SK-N-SH (cell line): ENCODE measurements at regions not wholly inside any gene's neighbourhood (a gene's known extent, or its start where the extent isn't known, plus 50 kb on each side); places are given as distances from the start of the nearest gene placed in this dataset.

Experiments
- CTCF ChIA-PET: fragments of 300-600, 350-600 bp; formaldehyde crosslinking; extraction: SDS; loops from one replicate; lab custom pipeline; 2021; lab: Yijun Ruan, JAX
- POLR2A ChIA-PET: fragments of 350-600 bp; sonication (Branson Sonifier 250); formaldehyde crosslinking; extraction: SDS; loops from one replicate; lab custom pipeline; 2020; ENCODE audit warnings: antibody characterized with exemption, inconsistent platforms; lab: Yijun Ruan, JAX
- DNase-seq: peaks from one replicate; pipeline ENCODE4 v3.0.0; 2012
- H2AFZ ChIP-seq: fragments of 200-600 bp; sonication (generic); 2 replicates; pipeline ENCODE4 v1.8.1; 2016; ENCODE audit warnings: antibody characterized with exemption, mild to moderate bottlenecking, low read depth
- H3F3A ChIP-seq: fragments of 200-600 bp; sonication (generic); replicated peaks from 2 replicates; pipeline ENCODE3; 2016; ENCODE audit warnings: antibody characterized with exemption, mild to moderate bottlenecking; ENCODE audit not compliant: insufficient read depth
- H3K27ac ChIP-seq, 2 experiments: fragments of 200-500 bp in 1 of 2; fragments of 200-600 bp in 1 of 2; sonication (Bioruptor generic) in 1 of 2; sonication (generic), shearing (Covaris generic) in 1 of 2; 2 replicates each; pipeline versions ENCODE4 v1.5.1 to v1.6.1; 2014 to 2016; ENCODE audit warnings: low read depth in 2 of 2, inconsistent platforms in 1 of 2, low read length in 1 of 2, mild to moderate bottlenecking in 1 of 2, mixed read lengths in 1 of 2
- H3K27me3 ChIP-seq: fragments of 200-600 bp; sonication (generic), shearing (Covaris generic); 2 replicates; pipeline ENCODE4 v1.6.1; 2016; ENCODE audit warnings: mixed run types; ENCODE audit not compliant: insufficient read depth
- H3K36me3 ChIP-seq, 2 experiments: fragments of 200-500 bp in 1 of 2; fragments of 200-600 bp in 1 of 2; sonication (Bioruptor generic) in 1 of 2; sonication (generic) in 1 of 2; replicated peaks in 1 of 2; 2 replicates each; pipeline versions ENCODE3 to v1.5.1; 2014 to 2016; ENCODE audit warnings: low read length in 1 of 2, mild to moderate bottlenecking in 1 of 2; ENCODE audit not compliant: insufficient read depth in 2 of 2, control insufficient read depth in 1 of 2
- H3K4me1 ChIP-seq, 2 experiments: fragments of 200-500 bp in 1 of 2; fragments of 200-600 bp in 1 of 2; sonication (Bioruptor generic) in 1 of 2; sonication (generic), shearing (Covaris generic) in 1 of 2; 2 replicates each; pipeline versions ENCODE4 v1.5.1 to v1.6.1; 2014 to 2016; ENCODE audit warnings: low read depth in 1 of 2, low read length in 1 of 2, mixed run types in 1 of 2; ENCODE audit not compliant: insufficient read depth in 2 of 2, control insufficient read depth in 1 of 2
- H3K4me2 ChIP-seq: fragments of 200-600 bp; sonication (generic), shearing (Covaris generic); 2 replicates; pipeline ENCODE4 v1.6.1; 2017; ENCODE audit warnings: mixed run types
- H3K4me3 ChIP-seq, 2 experiments: fragments of 200-500 bp in 1 of 2; fragments of 200-600 bp in 1 of 2; sonication (Bioruptor generic) in 1 of 2; sonication (generic), shearing (Covaris generic) in 1 of 2; 2 replicates each; pipeline versions ENCODE4 v1.5.1 to v1.8.1; 2014 to 2016; ENCODE audit warnings: low read depth in 2 of 2, inconsistent platforms in 1 of 2, low read length in 1 of 2, mild to moderate bottlenecking in 1 of 2, mixed read lengths in 1 of 2, moderate library complexity in 1 of 2
- H3K79me2 ChIP-seq: fragments of 200-600 bp; sonication (generic); 2 replicates; pipeline ENCODE4 v1.8.1; 2017; ENCODE audit warnings: mild to moderate bottlenecking; ENCODE audit not compliant: insufficient read depth
- H3K9ac ChIP-seq: fragments of 200-600 bp; sonication (generic); 2 replicates; pipeline ENCODE4 v1.6.1; 2017; ENCODE audit warnings: mixed run types
- H3K9me2 ChIP-seq: fragments of 200-600 bp; sonication (generic); 2 replicates; pipeline ENCODE4 v1.6.1; 2017; ENCODE audit warnings: mixed run types
- H3K9me3 ChIP-seq: fragments of 200-600 bp; sonication (generic); 2 replicates; pipeline ENCODE4 v1.6.1; 2017; ENCODE audit warnings: mixed run types, mild to moderate bottlenecking, moderate library complexity
- H4K20me1 ChIP-seq: fragments of 200-600 bp; sonication (generic); 2 replicates; pipeline ENCODE4 v1.6.1; 2017; ENCODE audit warnings: mild to moderate bottlenecking, mixed run types; ENCODE audit not compliant: insufficient read depth
- CHD2 ChIP-seq: fragments of 150-350 bp; IDR thresholded peaks from 2 replicates; pipeline ENCODE4 v1.6.1; 2018; ENCODE audit warnings: low read length; ENCODE audit not compliant: partially characterized antibody
- CTCF ChIP-seq: fragments of 200-600 bp; sonication (generic); IDR thresholded peaks from 2 replicates; pipeline ENCODE4 v1.6.1; 2017; ENCODE audit warnings: antibody characterized with exemption, mild to moderate bottlenecking, moderate library complexity
- ELF1 ChIP-seq: IDR thresholded peaks from 2 replicates; pipeline ENCODE4 v1.4.0; 2012
- EP300 ChIP-seq, 2 experiments: IDR thresholded peaks; 2 replicates each; pipeline versions ENCODE4 v1.4.0 to v1.6.1; 2012; ENCODE audit warnings: borderline replicate concordance in 1 of 2, low read depth in 1 of 2, low read length in 1 of 2
- EZH2phosphoT487 ChIP-seq: fragments of 200-600 bp; sonication (generic); IDR thresholded peaks from 2 replicates; pipeline ENCODE4 v1.6.1; 2017; ENCODE audit warnings: low read depth, mixed run types, mild to moderate bottlenecking, antibody characterized with exemption, moderate library complexity, borderline replicate concordance
- FOXM1 ChIP-seq: IDR thresholded peaks from 2 replicates; pipeline ENCODE4 v1.4.0; 2012; ENCODE audit warnings: low read depth, mild to moderate bottlenecking
- GATA2 ChIP-seq: sonication (generic); formaldehyde crosslinking; IDR thresholded peaks from 2 replicates; pipeline ENCODE4 v1.5.0; 2020; ENCODE audit warnings: mild to moderate bottlenecking, missing genetic modification reagents
- IRF3 ChIP-seq: fragments of 150-350 bp; IDR thresholded peaks from 2 replicates; pipeline ENCODE4 v1.6.1; 2016; ENCODE audit warnings: mild to moderate bottlenecking, low read depth, low read length
- JUND ChIP-seq: IDR thresholded peaks from 2 replicates; pipeline ENCODE4 v1.4.0; 2012
- MEF2A ChIP-seq: IDR thresholded peaks from 2 replicates; pipeline ENCODE4 v1.4.0; 2012; ENCODE audit warnings: low read depth, borderline replicate concordance
- MXI1 ChIP-seq: IDR thresholded peaks from 2 replicates; pipeline ENCODE4 v1.6.1; 2012; ENCODE audit warnings: mild to moderate bottlenecking, low read depth, low read length, improper control_type of control experiment
- RAD21 ChIP-seq: IDR thresholded peaks from 2 replicates; pipeline ENCODE4 v1.6.1; 2012; ENCODE audit warnings: mild to moderate bottlenecking, low read length
- RCOR1 ChIP-seq: fragments of 150-350 bp; IDR thresholded peaks from 2 replicates; pipeline ENCODE4 v1.6.1; 2017; ENCODE audit warnings: antibody characterized with exemption, low read length
- RXRA ChIP-seq: IDR thresholded peaks from 2 replicates; pipeline ENCODE4 v1.4.0; 2012; ENCODE audit warnings: low read depth, mild to moderate bottlenecking, borderline replicate concordance
- TCF12 ChIP-seq: IDR thresholded peaks from 2 replicates; pipeline ENCODE4 v1.4.0; 2012
- TEAD4 ChIP-seq: IDR thresholded peaks from 2 replicates; pipeline ENCODE4 v1.4.0; 2012; ENCODE audit warnings: mild to moderate bottlenecking, borderline replicate concordance; ENCODE audit not compliant: insufficient read depth
- YY1 ChIP-seq: IDR thresholded peaks from 2 replicates; pipeline ENCODE4 v1.4.0; 2012; ENCODE audit warnings: low read depth, mild to moderate bottlenecking
- WGBS: methylation state at CpG from one replicate; pipeline ENCODE4 v1.1.6; 2017; ENCODE audit warnings: low lambda C conversion rate; 5-methylcytosine and 5-hydroxymethylcytosine counted together
- TF ChIP-seq, protein P1 (sequence below): IDR thresholded peaks from 2 replicates; pipeline ENCODE4 v1.6.1; 2012; ENCODE audit warnings: mild to moderate bottlenecking, low read depth, low read length, moderate library complexity
- TF ChIP-seq, protein P2 (sequence below): IDR thresholded peaks from 2 replicates; pipeline ENCODE4; 2012

DNA sequence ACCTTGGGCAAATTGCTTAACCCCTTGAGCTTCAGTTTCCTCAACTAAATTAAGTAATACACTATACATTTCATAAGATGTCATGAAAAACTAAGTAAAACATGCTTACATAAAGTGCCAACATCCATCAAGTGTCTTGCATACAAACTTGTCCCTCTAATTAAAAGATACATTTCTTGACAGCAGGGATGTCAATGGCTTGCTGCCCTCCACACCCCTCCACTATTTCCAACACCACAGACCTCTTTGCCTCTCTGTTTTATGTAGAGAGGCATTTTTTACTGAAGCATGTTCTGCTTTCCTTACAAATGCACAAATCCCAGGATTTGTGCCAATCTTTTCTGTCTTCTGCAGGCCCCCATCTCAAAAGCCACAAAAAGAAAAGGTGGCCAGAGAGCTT lies 89.0 kb upstream of the HOXC13 start:
- POLR2A ChIA-PET = no interaction called here
- H3K4me2 ChIP-seq = no peak overlapping the region
- no peaks in the 10 kb centered on the region for H3F3A ChIP-seq
- H3K79me2 ChIP-seq = no peaks in the 10 kb centered on the region
- H3K9me3 ChIP-seq = no peaks in the 10 kb centered on the region
- H3K4me1 ChIP-seq = peaks cover 0 to 1% of the 10 kb centered on the region in 2 experiments; a peak in 1 of 4 replicates
- H2AFZ ChIP-seq = no peak overlapping the region
- no peak overlapping the region for H3K4me3 ChIP-seq
- CTCF ChIA-PET = no interaction called here
- H3K27me3 ChIP-seq = peaks cover 32% of the 10 kb centered on the region
- H4K20me1 ChIP-seq = no peaks in the 10 kb centered on the region
- no peak for TF ChIP-seq JUND
- TF ChIP-seq GATA2 (CRISPR knock-in tag) = no peak
- TF ChIP-seq TEAD4 = no peak
- no peak for TF ChIP-seq IRF3
- TF ChIP-seq, protein P1, sequence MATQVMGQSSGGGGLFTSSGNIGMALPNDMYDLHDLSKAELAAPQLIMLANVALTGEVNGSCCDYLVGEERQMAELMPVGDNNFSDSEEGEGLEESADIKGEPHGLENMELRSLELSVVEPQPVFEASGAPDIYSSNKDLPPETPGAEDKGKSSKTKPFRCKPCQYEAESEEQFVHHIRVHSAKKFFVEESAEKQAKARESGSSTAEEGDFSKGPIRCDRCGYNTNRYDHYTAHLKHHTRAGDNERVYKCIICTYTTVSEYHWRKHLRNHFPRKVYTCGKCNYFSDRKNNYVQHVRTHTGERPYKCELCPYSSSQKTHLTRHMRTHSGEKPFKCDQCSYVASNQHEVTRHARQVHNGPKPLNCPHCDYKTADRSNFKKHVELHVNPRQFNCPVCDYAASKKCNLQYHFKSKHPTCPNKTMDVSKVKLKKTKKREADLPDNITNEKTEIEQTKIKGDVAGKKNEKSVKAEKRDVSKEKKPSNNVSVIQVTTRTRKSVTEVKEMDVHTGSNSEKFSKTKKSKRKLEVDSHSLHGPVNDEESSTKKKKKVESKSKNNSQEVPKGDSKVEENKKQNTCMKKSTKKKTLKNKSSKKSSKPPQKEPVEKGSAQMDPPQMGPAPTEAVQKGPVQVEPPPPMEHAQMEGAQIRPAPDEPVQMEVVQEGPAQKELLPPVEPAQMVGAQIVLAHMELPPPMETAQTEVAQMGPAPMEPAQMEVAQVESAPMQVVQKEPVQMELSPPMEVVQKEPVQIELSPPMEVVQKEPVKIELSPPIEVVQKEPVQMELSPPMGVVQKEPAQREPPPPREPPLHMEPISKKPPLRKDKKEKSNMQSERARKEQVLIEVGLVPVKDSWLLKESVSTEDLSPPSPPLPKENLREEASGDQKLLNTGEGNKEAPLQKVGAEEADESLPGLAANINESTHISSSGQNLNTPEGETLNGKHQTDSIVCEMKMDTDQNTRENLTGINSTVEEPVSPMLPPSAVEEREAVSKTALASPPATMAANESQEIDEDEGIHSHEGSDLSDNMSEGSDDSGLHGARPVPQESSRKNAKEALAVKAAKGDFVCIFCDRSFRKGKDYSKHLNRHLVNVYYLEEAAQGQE = no peak
- TF ChIP-seq EP300 (IDR thresholded peaks at IDR 0.05; ENCODE audit: borderline replicate concordance in 1 of 2, low read depth in 1 of 2, low read length in 1 of 2) = no peak
- no peak for TF ChIP-seq MXI1
- no peak for TF ChIP-seq EZH2phosphoT487
- no peak for TF ChIP-seq TCF12
- TF ChIP-seq, protein P2, sequence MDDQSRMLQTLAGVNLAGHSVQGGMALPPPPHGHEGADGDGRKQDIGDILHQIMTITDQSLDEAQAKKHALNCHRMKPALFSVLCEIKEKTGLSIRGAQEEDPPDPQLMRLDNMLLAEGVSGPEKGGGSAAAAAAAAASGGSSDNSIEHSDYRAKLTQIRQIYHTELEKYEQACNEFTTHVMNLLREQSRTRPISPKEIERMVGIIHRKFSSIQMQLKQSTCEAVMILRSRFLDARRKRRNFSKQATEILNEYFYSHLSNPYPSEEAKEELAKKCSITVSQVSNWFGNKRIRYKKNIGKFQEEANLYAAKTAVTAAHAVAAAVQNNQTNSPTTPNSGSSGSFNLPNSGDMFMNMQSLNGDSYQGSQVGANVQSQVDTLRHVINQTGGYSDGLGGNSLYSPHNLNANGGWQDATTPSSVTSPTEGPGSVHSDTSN = no peak
- no peak overlapping the region for H3K27ac ChIP-seq
- H3K36me3 ChIP-seq = no peaks in the 10 kb centered on the region
- no peak for DNase-seq
- no peak overlapping the region for H3K9ac ChIP-seq
- no peaks in the 10 kb centered on the region for H3K9me2 ChIP-seq

DNA sequence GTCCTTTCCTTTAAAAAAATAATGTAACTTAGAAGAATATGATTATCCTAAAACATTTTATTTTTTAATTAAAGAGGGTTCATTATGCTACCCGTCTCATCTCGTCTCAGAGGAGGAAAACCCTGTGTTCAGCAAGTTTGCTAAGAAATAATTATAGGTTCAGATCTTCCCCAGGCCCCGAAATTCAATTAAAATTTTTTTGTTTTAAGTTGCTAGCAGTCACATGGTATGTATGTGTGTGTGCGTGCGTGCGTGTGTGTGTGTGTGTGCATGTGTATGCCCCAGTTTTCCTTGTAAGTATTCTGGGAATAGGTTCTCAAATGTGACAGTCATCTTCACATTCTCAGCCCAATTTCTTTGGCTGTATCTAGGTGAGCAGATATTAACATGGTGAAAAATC lies 86.6 kb upstream of the HOXC13 start:
- 23% methylated on average over 6 of the region's 6 CpGs for WGBS
- Histone ChIP-seq H3K4me1 (peaks cover 0 to 3% of the 10 kb centered on the region in 2 experiments; a peak in 1 of 4 replicates), H3F3A (no peaks in the 10 kb centered on the region), H4K20me1 (no peaks in the 10 kb centered on the region), H3K9ac (no peak overlapping the region), H2AFZ (no peak overlapping the region), H3K36me3 (no peaks in the 10 kb centered on the region), H3K27me3 (peaks cover 21% of the 10 kb centered on the region), H3K4me3 (no peak overlapping the region), H3K27ac (no peak overlapping the region), H3K9me3 (no peaks in the 10 kb centered on the region), H3K9me2 (no peaks in the 10 kb centered on the region), H3K4me2 (no peak overlapping the region), H3K79me2 (no peaks in the 10 kb centered on the region)
- no peak for DNase-seq
- CTCF ChIA-PET = no interaction called here
- POLR2A ChIA-PET = no interaction called here
- TF ChIP-seq IRF3 (no peak), FOXM1 (no peak), RXRA (no peak), YY1 (no peak), MEF2A (no peak), CTCF (no peak), RAD21 (no peak), TEAD4 (no peak), RCOR1 (no peak), TCF12 (no peak), ELF1 (no peak), CHD2 (no peak)
- TF ChIP-seq, protein P2 = no peak
